ENCODE measurements at regions not wholly inside any gene's neighbourhood (a gene's known extent, or its start where the extent isn't known, plus 50 kb on each side); places are given as distances from the start of the nearest gene placed in this dataset.

- TF ChIP-seq ZNF221 (tag by site-specific recombination; IDR thresholded peaks at IDR 0.05; ENCODE audit: borderline replicate concordance) (no peak), ZNF112 (tag by site-specific recombination; IDR thresholded peaks at IDR 0.05) (no peak), MZF1 (tag by site-specific recombination; IDR thresholded peaks at IDR 0.05; ENCODE audit: borderline replicate concordance) (no peak), ELK4 (IDR thresholded peaks at IDR 0.05; ENCODE audit: borderline replicate concordance, low read depth, low read length) (no peak), SP2 (tag by site-specific recombination; IDR thresholded peaks at IDR 0.05) (no peak), ZNF624 (tag by site-specific recombination; IDR thresholded peaks at IDR 0.05) (no peak), ZNF513 (tag by site-specific recombination; IDR thresholded peaks at IDR 0.05) (no peak), OSR2 (tag by site-specific recombination; IDR thresholded peaks at IDR 0.05) (no peak), ZBTB26 (tag by site-specific recombination; optimal IDR thresholded peaks at IDR 0.05) (no peak), ZNF266 (tag by site-specific recombination; IDR thresholded peaks at IDR 0.05; ENCODE audit: low read depth) (no peak), ZNF521 (tag by site-specific recombination; IDR thresholded peaks at IDR 0.05) (no peak), SP3 (tag by site-specific recombination; IDR thresholded peaks at IDR 0.05) (no peak), ZNF175 (tag by site-specific recombination; IDR thresholded peaks at IDR 0.05) (no peak), PRDM1 (tag by site-specific recombination; IDR thresholded peaks at IDR 0.05) (no peak), ZNF645 (tag by site-specific recombination; IDR thresholded peaks at IDR 0.05) (no peak), ZNF23 (tag by site-specific recombination; IDR thresholded peaks at IDR 0.05; ENCODE audit: borderline replicate concordance) (no peak), ZNF146 (tag by site-specific recombination; IDR thresholded peaks at IDR 0.05) (no peak), ZFP69B (tag by site-specific recombination; IDR thresholded peaks at IDR 0.05) (no peak), ZNF174 (tag by site-specific recombination; IDR thresholded peaks at IDR 0.05) (no peak)
- ChIA-PET CTCF (interaction anchor here (0.5 to 5.1 kb wide), 2 partner anchors 16 to 258 kb away, joined by 8 to 28 read pairs; no protein-coding TSS in a partner anchor), POLR2A (interaction anchor here (0.6 kb wide), 1 partner anchor 46 kb away, joined by 3 read pairs; no protein-coding TSS in a partner anchor)
- no peak overlapping the region for H3K4me3 ChIP-seq (ENCODE audit: low read depth, low read length)
- no peak overlapping the region for H3K27ac ChIP-seq (ENCODE audit: extremely low read depth, low read depth, low read length)
- no peaks in the 10 kb centered on the region for H3K4me1 ChIP-seq (ENCODE audit: control insufficient read depth, insufficient read depth, low read length)
- H3K36me3 ChIP-seq (ENCODE audit: control insufficient read depth in 2 of 2, insufficient read depth in 1 of 2, low read length in 2 of 2) = no peaks in the 10 kb centered on the region
- H3K9me3 ChIP-seq (ENCODE audit: control insufficient read depth, insufficient read depth, low read depth, low read length) = no peaks in the 10 kb centered on the region
Observed at GRCh38 chr21:30028537-30028936, 88.7 kb upstream of the GRIK1 start.

GRCh38 chr21:30027986-30028385 is 88.2 kb upstream of the GRIK1 start:
- Histone ChIP-seq H3K9me3 (ENCODE audit: control insufficient read depth, insufficient read depth, low read depth, low read length) (no peaks in the 10 kb centered on the region), H3K27ac (ENCODE audit: extremely low read depth, low read depth, low read length) (no peak overlapping the region), H3K4me3 (ENCODE audit: low read depth, low read length) (no peak overlapping the region), H3K4me1 (ENCODE audit: control insufficient read depth, insufficient read depth, low read length) (no peaks in the 10 kb centered on the region), H3K36me3 (ENCODE audit: control insufficient read depth in 2 of 2, insufficient read depth in 1 of 2, low read length in 2 of 2) (no peaks in the 10 kb centered on the region)
- TF ChIP-seq ZNF544 (tag by site-specific recombination; IDR thresholded peaks at IDR 0.05) = no peak
- TF ChIP-seq ZNF561 (tag by site-specific recombination; IDR thresholded peaks at IDR 0.05; ENCODE audit: borderline replicate concordance) = no peak
- no peak for TF ChIP-seq KLF16 (tag by site-specific recombination; IDR thresholded peaks at IDR 0.05)
- TF ChIP-seq ZSCAN5A (tag by site-specific recombination; IDR thresholded peaks at IDR 0.05) = no peak
- no peak for TF ChIP-seq ZNF623 (tag by site-specific recombination; IDR thresholded peaks at IDR 0.05)
- TF ChIP-seq ZNF26 (tag by site-specific recombination; IDR thresholded peaks at IDR 0.05) = no peak
- TF ChIP-seq ZNF175 (tag by site-specific recombination; IDR thresholded peaks at IDR 0.05) = no peak
- no peak for TF ChIP-seq ZNF140 (tag by site-specific recombination; IDR thresholded peaks at IDR 0.05)
- no peak for TF ChIP-seq GLIS2 (tag by site-specific recombination; IDR thresholded peaks at IDR 0.05)
- ChIA-PET CTCF (interaction anchor here (5.1 kb wide), 1 partner anchor 17 kb away, joined by 28 read pairs; no protein-coding TSS in a partner anchor), POLR2A (interaction anchor here (0.6 kb wide), 1 partner anchor 45 kb away, joined by 3 read pairs; no protein-coding TSS in a partner anchor)
